Glutamatergic neuron (in vitro differentiated cells): ENCODE measurements at regions not wholly inside any gene's neighbourhood (a gene's known extent, or its start where the extent isn't known, plus 50 kb on each side); places are given as distances from the start of the nearest gene placed in this dataset.

Source experiments
- DNase-seq: peaks from one replicate; pipeline ENCODE4 v3.0.0; 2022
- H3K27ac Mint-ChIP-seq: one replicate; pipeline ENCODE4 v1.8.0; 2020; ENCODE audit warnings: mild to moderate bottlenecking, mixed read lengths, inconsistent platforms; ENCODE audit not compliant: unreplicated experiment
- H3K27me3 Mint-ChIP-seq: one replicate; pipeline ENCODE4 v1.8.0; 2020; ENCODE audit warnings: mild to moderate bottlenecking, moderate library complexity, mixed read lengths, inconsistent platforms; ENCODE audit not compliant: unreplicated experiment
- H3K36me3 Mint-ChIP-seq: one replicate; pipeline ENCODE4 v1.8.0; 2020; ENCODE audit warnings: mild to moderate bottlenecking, mixed read lengths, inconsistent platforms; ENCODE audit not compliant: unreplicated experiment
- H3K4me1 Mint-ChIP-seq: one replicate; pipeline ENCODE4 v1.8.0; 2020; ENCODE audit warnings: mild to moderate bottlenecking, low read depth, mixed read lengths, inconsistent platforms; ENCODE audit not compliant: unreplicated experiment
- H3K4me3 Mint-ChIP-seq: one replicate; pipeline ENCODE4 v1.8.0; 2020; ENCODE audit warnings: mild to moderate bottlenecking, mixed read lengths, inconsistent platforms; ENCODE audit not compliant: unreplicated experiment
- H3K9me3 Mint-ChIP-seq: one replicate; pipeline ENCODE4 v1.8.0; 2020; ENCODE audit warnings: mild to moderate bottlenecking, moderate library complexity, mixed read lengths, inconsistent platforms; ENCODE audit not compliant: unreplicated experiment
- TF ChIP-seq, protein P1 (sequence below): fragments of 200-600 bp; sonication (generic); IDR thresholded peaks from one replicate; pipeline ENCODE4 v1.5.0; 2021; ENCODE audit not compliant: partially characterized antibody, unreplicated experiment

DNA sequence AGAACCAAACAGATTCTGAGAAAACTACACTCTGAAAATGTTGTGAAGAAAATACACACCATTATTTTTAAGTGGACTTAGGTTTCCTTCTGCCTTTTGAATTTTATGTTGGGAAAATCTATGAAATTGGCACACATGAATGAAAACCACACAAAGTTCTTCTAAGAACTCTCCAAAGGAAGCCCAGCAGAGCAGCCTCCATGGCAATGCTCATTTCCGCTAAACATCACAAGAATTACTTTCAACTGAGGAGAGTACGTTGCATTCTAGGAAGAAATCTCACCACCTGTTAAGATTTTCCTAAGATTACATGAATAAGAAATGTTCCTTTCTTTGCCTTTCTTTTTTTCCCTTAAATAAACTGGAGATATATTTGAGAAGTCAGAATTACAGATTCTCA lies 154.2 kb downstream of the BARHL2 start:
- H3K9me3 Mint-ChIP-seq: no peaks in the 10 kb centered on the region
- no peak overlapping the region for H3K4me3 Mint-ChIP-seq
- H3K36me3 Mint-ChIP-seq: no peaks in the 10 kb centered on the region
- no peak for DNase-seq
- H3K27ac Mint-ChIP-seq: no peak overlapping the region
- TF ChIP-seq, protein P1, sequence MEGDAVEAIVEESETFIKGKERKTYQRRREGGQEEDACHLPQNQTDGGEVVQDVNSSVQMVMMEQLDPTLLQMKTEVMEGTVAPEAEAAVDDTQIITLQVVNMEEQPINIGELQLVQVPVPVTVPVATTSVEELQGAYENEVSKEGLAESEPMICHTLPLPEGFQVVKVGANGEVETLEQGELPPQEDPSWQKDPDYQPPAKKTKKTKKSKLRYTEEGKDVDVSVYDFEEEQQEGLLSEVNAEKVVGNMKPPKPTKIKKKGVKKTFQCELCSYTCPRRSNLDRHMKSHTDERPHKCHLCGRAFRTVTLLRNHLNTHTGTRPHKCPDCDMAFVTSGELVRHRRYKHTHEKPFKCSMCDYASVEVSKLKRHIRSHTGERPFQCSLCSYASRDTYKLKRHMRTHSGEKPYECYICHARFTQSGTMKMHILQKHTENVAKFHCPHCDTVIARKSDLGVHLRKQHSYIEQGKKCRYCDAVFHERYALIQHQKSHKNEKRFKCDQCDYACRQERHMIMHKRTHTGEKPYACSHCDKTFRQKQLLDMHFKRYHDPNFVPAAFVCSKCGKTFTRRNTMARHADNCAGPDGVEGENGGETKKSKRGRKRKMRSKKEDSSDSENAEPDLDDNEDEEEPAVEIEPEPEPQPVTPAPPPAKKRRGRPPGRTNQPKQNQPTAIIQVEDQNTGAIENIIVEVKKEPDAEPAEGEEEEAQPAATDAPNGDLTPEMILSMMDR: no peak
- no peaks in the 10 kb centered on the region for H3K27me3 Mint-ChIP-seq
- peaks cover 10% of the 10 kb centered on the region for H3K4me1 Mint-ChIP-seq

DNA sequence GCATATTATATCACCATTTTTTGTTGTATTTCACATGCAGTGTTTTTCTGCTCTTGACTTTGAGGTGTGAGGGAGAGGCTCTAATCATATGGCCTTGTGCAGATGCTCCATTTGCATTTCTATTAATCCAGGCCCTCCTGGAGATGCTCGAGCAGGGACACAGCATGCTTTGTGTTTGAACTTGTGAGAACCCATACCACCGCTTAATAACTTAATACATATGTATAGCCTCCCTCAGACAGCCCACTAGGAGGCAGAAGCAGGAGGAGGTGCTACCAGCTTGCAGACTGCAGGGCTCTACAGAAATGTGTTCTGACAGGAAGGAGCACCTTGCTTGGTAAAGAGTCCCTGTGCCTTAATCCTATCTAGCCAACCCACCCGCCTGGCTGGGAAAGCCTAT lies 155.2 kb downstream of the BARHL2 start:
- Mint-ChIP-seq H3K4me3 (no peak overlapping the region), H3K9me3 (no peaks in the 10 kb centered on the region), H3K36me3 (no peaks in the 10 kb centered on the region), H3K4me1 (peaks cover 10% of the 10 kb centered on the region), H3K27me3 (no peaks in the 10 kb centered on the region), H3K27ac (no peak overlapping the region)
- TF ChIP-seq, protein P1: no peak
- no peak for DNase-seq

DNA sequence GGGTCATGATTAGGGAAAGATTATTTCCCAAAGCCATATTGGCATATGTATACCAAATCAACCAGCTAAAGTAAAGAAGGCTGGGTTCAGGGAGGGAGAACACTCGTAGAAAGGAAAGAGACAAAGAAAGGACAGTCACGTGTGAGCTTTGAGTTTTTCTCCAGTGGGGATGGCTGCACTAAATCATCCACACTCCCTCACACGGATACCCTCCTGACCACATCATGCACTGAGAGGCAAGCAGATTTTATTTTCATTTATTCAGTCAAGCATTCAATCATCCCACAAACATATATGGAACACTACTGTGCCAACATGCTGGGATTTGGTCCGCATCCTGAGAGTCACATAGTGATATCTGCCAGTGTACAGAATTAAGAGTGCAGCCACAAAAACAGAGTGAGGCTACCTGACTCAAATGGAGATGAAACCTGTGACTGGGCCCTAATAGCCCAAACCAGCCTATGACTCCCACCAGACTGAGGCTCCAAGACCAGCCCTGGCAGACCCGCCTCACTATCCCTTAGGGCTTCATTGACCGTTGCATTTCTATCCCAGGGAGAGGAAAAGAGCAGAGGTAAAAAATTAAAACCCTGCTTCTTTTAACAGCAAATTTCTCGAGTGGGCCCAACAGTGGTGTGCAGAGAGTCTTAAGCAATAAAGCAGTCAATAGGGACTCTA lies 155.9 kb downstream of the BARHL2 start:
- H3K36me3 Mint-ChIP-seq: no peaks in the 10 kb centered on the region
- no peak overlapping the region for H3K27ac Mint-ChIP-seq
- TF ChIP-seq, protein P1: no peak
- H3K4me1 Mint-ChIP-seq: peaks cover 10% of the 10 kb centered on the region
- DNase-seq: no peak
- no peaks in the 10 kb centered on the region for H3K9me3 Mint-ChIP-seq
- H3K27me3 Mint-ChIP-seq: no peaks in the 10 kb centered on the region
- no peak overlapping the region for H3K4me3 Mint-ChIP-seq

DNA sequence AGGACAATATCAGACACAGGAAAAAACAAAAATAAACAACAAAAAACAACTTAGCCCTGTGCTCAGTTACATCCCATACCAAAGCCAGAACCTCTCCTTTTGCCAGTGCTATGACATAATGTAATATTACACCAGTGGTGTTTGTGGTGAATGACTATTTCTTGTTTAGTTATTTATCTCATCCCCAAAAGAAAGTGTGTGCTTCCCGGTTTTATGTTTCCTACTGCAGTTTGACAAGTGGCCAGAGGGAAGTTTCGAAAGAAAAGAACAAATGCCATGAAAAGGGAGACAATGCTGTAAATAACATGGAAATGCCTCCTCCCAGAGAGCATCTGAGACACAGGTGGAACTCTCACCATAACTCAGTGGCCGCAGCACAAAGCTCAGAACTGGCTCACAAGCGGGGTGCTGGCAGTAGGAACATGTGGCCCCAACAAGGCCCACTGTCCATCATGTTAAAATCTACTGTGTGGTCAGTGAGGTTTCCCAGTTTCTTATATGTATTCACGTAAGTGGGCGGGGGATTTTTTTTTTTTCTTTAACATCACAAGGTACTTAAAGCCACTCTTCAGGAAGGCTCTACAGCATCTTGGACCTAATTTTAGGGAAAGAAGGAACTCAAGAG lies 158.2 kb downstream of the BARHL2 start:
- H3K9me3 Mint-ChIP-seq: no peaks in the 10 kb centered on the region
- H3K36me3 Mint-ChIP-seq: peaks cover 5% of the 10 kb centered on the region
- H3K27me3 Mint-ChIP-seq: peaks cover 2% of the 10 kb centered on the region
- H3K4me3 Mint-ChIP-seq: no peak overlapping the region
- H3K27ac Mint-ChIP-seq: no peak overlapping the region
- peaks cover 10% of the 10 kb centered on the region for H3K4me1 Mint-ChIP-seq
- no peak for DNase-seq
- TF ChIP-seq, protein P1: no peak

DNA sequence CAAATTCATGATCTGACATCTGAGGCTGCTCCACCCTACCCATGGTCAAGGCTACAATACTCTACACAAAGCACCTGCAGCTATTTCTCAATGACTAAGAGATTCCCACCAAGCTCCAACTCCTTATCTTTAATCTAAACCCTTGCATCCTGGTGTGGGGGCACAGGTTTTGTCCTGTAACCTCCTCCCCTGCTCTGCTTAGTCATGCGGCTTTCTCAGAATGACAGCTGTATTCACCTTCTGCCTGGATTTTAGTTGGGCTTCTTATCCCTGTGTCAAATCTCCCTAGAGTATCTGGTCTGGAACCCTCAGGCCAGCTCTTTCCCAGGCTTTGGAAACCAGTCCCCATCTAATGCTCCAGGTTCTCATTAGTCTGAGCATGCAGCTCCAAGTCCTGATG lies 159.0 kb downstream of the BARHL2 start:
- Mint-ChIP-seq H3K4me1 (peaks cover 10% of the 10 kb centered on the region), H3K27ac (no peak overlapping the region), H3K4me3 (no peak overlapping the region), H3K27me3 (peaks cover 2% of the 10 kb centered on the region), H3K36me3 (peaks cover 5% of the 10 kb centered on the region), H3K9me3 (no peaks in the 10 kb centered on the region)
- TF ChIP-seq, protein P1: no peak
- DNase-seq: no peak
